Astrocyte (in vitro differentiated cells and primary cell): ENCODE measurements at regions not wholly inside any gene's neighbourhood (a gene's known extent, or its start where the extent isn't known, plus 50 kb on each side); places are given as distances from the start of the nearest gene placed in this dataset.

Experiments used
- CTCF ChIP-seq: IDR thresholded peaks from 2 replicates; pipeline ENCODE4 v1.5.1; 2011; ENCODE audit warnings: low read depth, mild to moderate bottlenecking, inconsistent platforms, low read length, moderate library complexity; ENCODE audit not compliant: insufficient read depth
- EZH2 ChIP-seq: IDR thresholded peaks from 2 replicates; pipeline ENCODE4 v1.6.1; 2012; ENCODE audit warnings: mild to moderate bottlenecking, low read length, inconsistent platforms; ENCODE audit not compliant: insufficient read depth

GRCh38 chr12:97940105-97940504, 477.5 kb downstream of the RMST start:
- TF ChIP-seq CTCF (no peak), EZH2 (no peak)
